ENCODE measurements at regions not wholly inside any gene's neighbourhood (a gene's known extent, or its start where the extent isn't known, plus 50 kb on each side); places are given as distances from the start of the nearest gene placed in this dataset.

DNA sequence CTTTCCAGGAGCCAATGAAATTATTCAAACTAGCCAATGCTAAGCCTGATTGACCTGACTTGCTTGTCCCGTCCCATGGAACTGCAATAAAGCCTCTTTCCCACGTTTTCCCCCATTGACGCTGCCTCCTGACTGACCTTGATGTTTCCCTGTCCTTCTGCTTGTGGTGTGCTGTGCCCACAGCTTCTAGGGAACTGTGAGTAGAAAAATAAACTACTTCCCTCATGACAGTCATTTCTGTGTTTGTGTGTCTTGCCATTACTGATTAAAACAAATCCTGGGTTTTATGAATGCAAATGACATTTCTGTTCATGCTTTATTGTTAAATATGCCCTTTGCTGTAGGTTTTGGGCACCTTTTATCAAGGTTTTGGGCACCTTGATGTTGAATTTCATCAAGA is 91.3 kb upstream of the ABI1 start:
- H3K27ac ChIP-seq (ENCODE audit: low read depth, low read length, poor library complexity, severe bottlenecking): no peak overlapping the region
- BruUV-seq (replicated peaks): no TSS peak
- H3K79me2 ChIP-seq (ENCODE audit: insufficient read depth, low read depth, low read length): no peaks in the 10 kb centered on the region
- no peak overlapping the region for H2AFZ ChIP-seq (ENCODE audit: low read length)
- no peaks in the 10 kb centered on the region for H4K20me1 ChIP-seq (ENCODE audit: insufficient read depth, low read length)
- H3K9me2 ChIP-seq (ENCODE audit: insufficient read depth, low read length): no peaks in the 10 kb centered on the region
- H3K4me2 ChIP-seq (ENCODE audit: low read length): no peak overlapping the region
- intact Hi-C loops (cut with micrococcal nuclease; ENCODE audit: unreplicated experiment): no loop called here
- no peaks in the 10 kb centered on the region; the same call in 1 of the 2 replicates for H3K9me3 ChIP-seq (ENCODE audit: low read length)
- no peak overlapping the region for H3K4me3 ChIP-seq (ENCODE audit: low read depth, low read length, poor library complexity, severe bottlenecking)
- no peaks in the 10 kb centered on the region for H3K36me3 ChIP-seq (ENCODE audit: insufficient read depth, low read length)
- POLR2A ChIA-PET: no interaction called here
- CTCF ChIA-PET (ENCODE audit: unreplicated experiment): no interaction called here
- DNase-seq (ENCODE audit: low spot score): no peak
- no peak for TF ChIP-seq EZH2phosphoT487 (IDR thresholded peaks at IDR 0.05; ENCODE audit: borderline replicate concordance, low read depth, low read length)
- TF ChIP-seq, protein P1, sequence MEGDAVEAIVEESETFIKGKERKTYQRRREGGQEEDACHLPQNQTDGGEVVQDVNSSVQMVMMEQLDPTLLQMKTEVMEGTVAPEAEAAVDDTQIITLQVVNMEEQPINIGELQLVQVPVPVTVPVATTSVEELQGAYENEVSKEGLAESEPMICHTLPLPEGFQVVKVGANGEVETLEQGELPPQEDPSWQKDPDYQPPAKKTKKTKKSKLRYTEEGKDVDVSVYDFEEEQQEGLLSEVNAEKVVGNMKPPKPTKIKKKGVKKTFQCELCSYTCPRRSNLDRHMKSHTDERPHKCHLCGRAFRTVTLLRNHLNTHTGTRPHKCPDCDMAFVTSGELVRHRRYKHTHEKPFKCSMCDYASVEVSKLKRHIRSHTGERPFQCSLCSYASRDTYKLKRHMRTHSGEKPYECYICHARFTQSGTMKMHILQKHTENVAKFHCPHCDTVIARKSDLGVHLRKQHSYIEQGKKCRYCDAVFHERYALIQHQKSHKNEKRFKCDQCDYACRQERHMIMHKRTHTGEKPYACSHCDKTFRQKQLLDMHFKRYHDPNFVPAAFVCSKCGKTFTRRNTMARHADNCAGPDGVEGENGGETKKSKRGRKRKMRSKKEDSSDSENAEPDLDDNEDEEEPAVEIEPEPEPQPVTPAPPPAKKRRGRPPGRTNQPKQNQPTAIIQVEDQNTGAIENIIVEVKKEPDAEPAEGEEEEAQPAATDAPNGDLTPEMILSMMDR (conservative IDR thresholded peaks at IDR 0.05; ENCODE audit: low read length): no peak
- H3K4me1 ChIP-seq (ENCODE audit: insufficient read depth, low read length, poor library complexity, severe bottlenecking): no peaks in the 10 kb centered on the region

DNA sequence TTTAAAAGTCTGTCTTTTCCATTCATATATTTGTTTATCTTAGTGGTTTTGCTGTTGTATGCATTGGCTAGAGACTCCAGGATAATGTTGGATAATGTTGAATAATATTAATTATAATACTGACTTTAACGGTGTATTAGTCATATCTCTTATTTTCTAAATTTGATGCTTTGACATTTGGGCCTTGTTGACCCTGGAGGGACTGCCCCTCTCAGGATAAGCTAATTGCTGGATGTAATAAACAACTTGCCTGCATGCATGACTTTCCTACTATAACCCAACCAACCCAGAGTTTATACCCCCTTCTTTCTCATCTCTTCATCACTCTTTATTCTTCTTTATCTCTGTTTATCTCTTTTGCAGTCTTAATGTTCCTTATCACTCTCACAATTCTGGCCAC is 90.9 kb upstream of the ABI1 start:
- H3K9me2 ChIP-seq (ENCODE audit: insufficient read depth, low read length): no peaks in the 10 kb centered on the region
- H3K36me3 ChIP-seq (ENCODE audit: insufficient read depth, low read length): no peaks in the 10 kb centered on the region
- H4K20me1 ChIP-seq (ENCODE audit: insufficient read depth, low read length): no peaks in the 10 kb centered on the region
- no peak for DNase-seq (ENCODE audit: low spot score)
- no peak overlapping the region for H3K4me2 ChIP-seq (ENCODE audit: low read length)
- no peak overlapping the region for H2AFZ ChIP-seq (ENCODE audit: low read length)
- intact Hi-C loops (cut with micrococcal nuclease; ENCODE audit: unreplicated experiment): no loop called here
- H3K27ac ChIP-seq (ENCODE audit: low read depth, low read length, poor library complexity, severe bottlenecking): no peak overlapping the region
- ChIA-PET POLR2A (interaction anchor here (1.2 kb wide), 1 partner anchor 10 kb away, joined by 4 read pairs; no protein-coding TSS in a partner anchor), CTCF (ENCODE audit: unreplicated experiment) (no interaction called here)
- no TSS peak for BruUV-seq (replicated peaks)
- no peaks in the 10 kb centered on the region for H3K4me1 ChIP-seq (ENCODE audit: insufficient read depth, low read length, poor library complexity, severe bottlenecking)
- no peak overlapping the region for H3K4me3 ChIP-seq (ENCODE audit: low read depth, low read length, poor library complexity, severe bottlenecking)
- no peaks in the 10 kb centered on the region for H3K79me2 ChIP-seq (ENCODE audit: insufficient read depth, low read depth, low read length)
- no peak for TF ChIP-seq EZH2phosphoT487 (IDR thresholded peaks at IDR 0.05; ENCODE audit: borderline replicate concordance, low read depth, low read length)
- TF ChIP-seq, protein P1 (conservative IDR thresholded peaks at IDR 0.05; ENCODE audit: low read length): no peak
- no peaks in the 10 kb centered on the region; the same call in 1 of the 2 replicates for H3K9me3 ChIP-seq (ENCODE audit: low read length)

DNA sequence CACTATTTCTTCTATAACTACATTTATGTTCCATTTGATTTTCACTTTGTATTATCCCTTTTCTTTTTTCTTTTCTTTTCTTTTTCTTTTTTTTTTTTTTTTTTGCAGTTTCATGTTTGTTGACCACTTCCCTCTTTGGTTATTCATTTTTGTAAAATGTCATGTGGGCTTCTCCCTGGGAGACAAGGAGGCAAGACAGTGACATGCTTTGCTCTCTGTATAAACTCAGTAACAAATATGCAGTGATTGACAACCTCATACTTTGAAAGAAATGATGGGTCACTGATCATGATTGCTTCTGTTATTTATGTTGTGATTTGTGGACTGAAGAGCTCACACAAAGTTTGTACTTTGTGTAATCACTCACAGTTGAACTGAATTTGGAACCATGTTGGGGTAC is 90.2 kb upstream of the ABI1 start:
- TF ChIP-seq, protein P1 (conservative IDR thresholded peaks at IDR 0.05; ENCODE audit: low read length): no peak
- TF ChIP-seq EZH2phosphoT487 (IDR thresholded peaks at IDR 0.05; ENCODE audit: borderline replicate concordance, low read depth, low read length): no peak
- intact Hi-C loops (cut with micrococcal nuclease; ENCODE audit: unreplicated experiment): no loop called here
- H3K9me3 ChIP-seq (ENCODE audit: low read length): no peaks in the 10 kb centered on the region; the same call in 1 of the 2 replicates
- H3K27ac ChIP-seq (ENCODE audit: low read depth, low read length, poor library complexity, severe bottlenecking): no peak overlapping the region
- H3K36me3 ChIP-seq (ENCODE audit: insufficient read depth, low read length): no peaks in the 10 kb centered on the region
- H3K4me1 ChIP-seq (ENCODE audit: insufficient read depth, low read length, poor library complexity, severe bottlenecking): no peaks in the 10 kb centered on the region
- H3K79me2 ChIP-seq (ENCODE audit: insufficient read depth, low read depth, low read length): no peaks in the 10 kb centered on the region
- ChIA-PET CTCF (ENCODE audit: unreplicated experiment) (no interaction called here), POLR2A (interaction anchor here (1.2 kb wide), 1 partner anchor 9 kb away, joined by 4 read pairs; no protein-coding TSS in a partner anchor)
- no peak overlapping the region for H2AFZ ChIP-seq (ENCODE audit: low read length)
- no peak overlapping the region for H3K4me3 ChIP-seq (ENCODE audit: low read depth, low read length, poor library complexity, severe bottlenecking)
- BruUV-seq (replicated peaks): no TSS peak
- no peaks in the 10 kb centered on the region for H3K9me2 ChIP-seq (ENCODE audit: insufficient read depth, low read length)
- no peak for DNase-seq (ENCODE audit: low spot score)
- H3K4me2 ChIP-seq (ENCODE audit: low read length): no peak overlapping the region
- no peaks in the 10 kb centered on the region for H4K20me1 ChIP-seq (ENCODE audit: insufficient read depth, low read length)

Measured in OCI-LY7 (cell line).